Activated T-cell treated with anti-CD3 and anti-CD28 coated beads, Interleukin-2, amount 50 U/mL, for 4 hours (primary cell): ENCODE measurements at regions not wholly inside any gene's neighbourhood (a gene's known extent, or its start where the extent isn't known, plus 50 kb on each side); places are given as distances from the start of the nearest gene placed in this dataset.
"Not testable (repeated sequence)": the region's sequence is repeated elsewhere in the genome, so short reads cannot be mapped to it uniquely, and the experiment has no call there.

Source experiments
- ATAC-seq, 2 donors: fragments of 200-7000 bp; cut with Tn5 transposase; one replicate each; pipeline ENCODE4 v1.10.0; 2021
- DNase-seq: peaks from one replicate; pipeline ENCODE4 v3.0.0-alpha.2; 2020
- H3K27me3 Mint-ChIP-seq: one replicate; pipeline ENCODE4 v1.8.0; 2021; ENCODE audit warnings: low read depth, mixed read lengths
- H3K36me3 Mint-ChIP-seq: one replicate; pipeline ENCODE4 v1.8.0; 2022; ENCODE audit warnings: mixed read lengths; ENCODE audit not compliant: insufficient read depth
- H3K4me1 Mint-ChIP-seq: one replicate; pipeline ENCODE4 v1.8.0; 2021; ENCODE audit warnings: low read depth, mixed read lengths
- H3K4me3 Mint-ChIP-seq: one replicate; pipeline ENCODE4 v1.8.0; 2021; ENCODE audit warnings: mild to moderate bottlenecking, moderate library complexity, mixed read lengths
- H3K9me3 Mint-ChIP-seq: one replicate; pipeline ENCODE4 v1.8.0; 2021; ENCODE audit warnings: mixed read lengths

- ATAC-seq (no peak), DNase-seq (no peak)
- Mint-ChIP-seq H3K4me1 (no peaks in the 10 kb centered on the region), H3K36me3 (no peaks in the 10 kb centered on the region), H3K9me3 (peaks cover 17% of the 10 kb centered on the region), H3K27me3 (no peaks in the 10 kb centered on the region), H3K4me3 (no peak overlapping the region)
Observed at GRCh38 chr6:81130969-81131368, 621.5 kb downstream of the TENT5A start.

DNA sequence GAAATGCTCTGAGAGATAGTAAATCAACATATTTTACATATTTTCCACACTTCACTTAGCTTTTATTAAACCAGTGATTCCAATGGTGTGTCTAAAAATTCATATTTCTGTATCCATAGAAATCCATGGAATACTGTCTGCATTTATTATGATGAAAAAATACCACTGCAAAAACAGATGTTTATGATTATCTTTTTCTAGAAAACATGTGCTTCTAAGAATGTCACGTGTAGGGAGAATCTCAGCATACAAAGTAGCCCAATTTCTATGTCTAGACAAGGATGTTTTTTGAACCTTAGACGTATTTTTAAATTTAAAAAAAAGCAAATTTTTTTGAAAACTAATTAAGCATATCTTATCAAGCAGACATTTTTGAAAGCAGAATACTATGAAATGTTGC, 622.4 kb downstream of the TENT5A start:
- H3K36me3 Mint-ChIP-seq, result no peaks in the 10 kb centered on the region
- H3K27me3 Mint-ChIP-seq, result no peaks in the 10 kb centered on the region
- H3K4me3 Mint-ChIP-seq, result no peak overlapping the region
- no peak for ATAC-seq
- H3K9me3 Mint-ChIP-seq, result peaks cover 13% of the 10 kb centered on the region
- no peaks in the 10 kb centered on the region for H3K4me1 Mint-ChIP-seq
- no peak for DNase-seq

DNA sequence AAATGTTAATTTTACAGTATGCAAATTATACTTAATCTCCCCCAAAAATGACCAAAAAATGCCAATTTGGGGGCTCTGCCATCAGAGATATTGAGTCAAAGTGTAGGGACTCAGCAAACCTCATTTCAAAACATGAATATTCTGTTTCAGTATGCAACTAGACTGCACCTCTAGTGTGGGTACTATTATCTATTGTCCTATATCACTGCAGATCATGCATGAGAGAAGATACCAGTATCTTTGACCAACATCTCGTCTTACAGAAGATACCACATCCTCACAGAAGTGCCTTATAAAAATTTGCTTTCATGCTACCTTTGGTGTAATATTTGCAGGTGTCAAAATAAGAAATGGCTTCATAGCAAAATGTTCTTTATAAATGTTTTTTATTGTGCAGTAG, 623.8 kb downstream of the TENT5A start:
- no peak overlapping the region for H3K4me3 Mint-ChIP-seq
- H3K27me3 Mint-ChIP-seq, result no peaks in the 10 kb centered on the region
- DNase-seq (no peak), ATAC-seq (no peak)
- peaks cover 13% of the 10 kb centered on the region for H3K9me3 Mint-ChIP-seq
- no peaks in the 10 kb centered on the region for H3K36me3 Mint-ChIP-seq
- no peaks in the 10 kb centered on the region for H3K4me1 Mint-ChIP-seq

- Mint-ChIP-seq H3K9me3 (peaks cover 11% of the 10 kb centered on the region), H3K27me3 (no peaks in the 10 kb centered on the region), H3K4me1 (no peaks in the 10 kb centered on the region), H3K4me3 (no peak overlapping the region), H3K36me3 (no peaks in the 10 kb centered on the region)
- no peak for ATAC-seq
- DNase-seq, result no peak
Observed at GRCh38 chr6:81126150-81126549, 626.3 kb downstream of the TENT5A start.

DNA sequence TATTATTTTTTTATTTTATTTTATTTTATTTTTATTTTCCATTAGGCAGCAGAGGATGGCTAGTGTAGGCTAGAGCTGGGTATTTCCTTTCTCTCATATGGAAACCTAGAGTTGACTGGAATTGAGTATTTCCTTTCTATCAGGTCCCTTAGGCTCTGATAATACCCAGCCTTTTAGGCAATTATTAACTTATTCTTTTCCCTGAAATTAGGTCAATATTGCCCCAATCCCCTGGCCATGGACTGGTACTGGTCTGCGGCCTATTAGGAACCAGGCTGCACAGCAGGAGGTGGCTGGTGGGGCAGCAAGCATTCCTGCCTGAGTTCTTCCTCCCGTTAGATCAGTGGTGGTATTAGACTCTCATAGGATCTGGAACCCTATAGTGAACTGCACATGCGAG, 632.2 kb downstream of the TENT5A start:
- no peak overlapping the region for H3K4me3 Mint-ChIP-seq
- ATAC-seq (no peak), DNase-seq (no peak)
- no peaks in the 10 kb centered on the region for H3K4me1 Mint-ChIP-seq
- H3K9me3 Mint-ChIP-seq, result peaks cover 9% of the 10 kb centered on the region
- no peaks in the 10 kb centered on the region for H3K36me3 Mint-ChIP-seq
- no peaks in the 10 kb centered on the region for H3K27me3 Mint-ChIP-seq

GRCh38 chr6:81105998-81106397, 646.5 kb downstream of the TENT5A start:
- H3K36me3 Mint-ChIP-seq, result no peaks in the 10 kb centered on the region
- no peaks in the 10 kb centered on the region for H3K27me3 Mint-ChIP-seq
- H3K4me1 Mint-ChIP-seq, result no peaks in the 10 kb centered on the region
- H3K4me3 Mint-ChIP-seq, result no peak overlapping the region
- peaks cover 17% of the 10 kb centered on the region for H3K9me3 Mint-ChIP-seq
- ATAC-seq (no peak), DNase-seq (no peak)

DNA sequence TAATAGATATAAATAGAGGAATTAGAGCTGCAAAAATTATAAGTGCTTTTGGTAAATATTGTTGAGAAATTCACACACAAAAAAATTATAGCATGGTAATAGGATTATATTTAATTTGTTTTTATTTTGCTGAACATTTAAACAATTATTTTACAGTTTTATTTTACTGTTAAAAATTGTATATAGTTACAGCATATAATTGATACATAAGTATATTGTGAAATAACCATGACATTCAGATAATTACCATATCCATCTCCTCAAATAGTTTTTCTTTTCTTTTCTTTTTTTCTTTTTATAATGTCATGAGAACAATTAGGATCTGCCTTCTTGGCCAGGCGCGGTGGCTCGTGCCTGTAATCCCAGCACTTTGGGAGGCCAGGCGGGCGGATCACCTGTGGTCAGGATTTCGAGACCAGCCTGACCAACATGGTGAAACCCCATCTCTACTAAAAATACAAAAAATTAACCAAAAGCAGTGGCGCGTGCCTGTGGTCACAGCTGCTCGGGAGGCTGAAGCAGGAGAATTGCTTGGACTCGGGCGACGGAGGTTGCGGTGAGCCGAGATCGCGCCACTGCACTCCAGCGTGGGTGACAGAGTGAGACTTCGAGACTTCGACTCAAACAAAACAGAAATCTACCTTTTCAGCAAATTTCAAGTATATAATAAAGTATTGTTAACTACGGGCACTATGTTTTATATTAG, 654.2 kb downstream of the TENT5A start:
- H3K4me1 Mint-ChIP-seq, result no peaks in the 10 kb centered on the region
- peaks cover 13% of the 10 kb centered on the region for H3K9me3 Mint-ChIP-seq
- no peak overlapping the region for H3K4me3 Mint-ChIP-seq
- DNase-seq, result no peak
- ATAC-seq, result no peak
- H3K36me3 Mint-ChIP-seq, result no peaks in the 10 kb centered on the region
- H3K27me3 Mint-ChIP-seq, result no peaks in the 10 kb centered on the region

GRCh38 chr6:81096464-81096863, 656.0 kb downstream of the TENT5A start:
- H3K4me1 Mint-ChIP-seq, H3K27me3 Mint-ChIP-seq, ATAC-seq, H3K9me3 Mint-ChIP-seq, DNase-seq, H3K36me3 Mint-ChIP-seq, H3K4me3 Mint-ChIP-seq: not testable (repeated sequence)

DNA sequence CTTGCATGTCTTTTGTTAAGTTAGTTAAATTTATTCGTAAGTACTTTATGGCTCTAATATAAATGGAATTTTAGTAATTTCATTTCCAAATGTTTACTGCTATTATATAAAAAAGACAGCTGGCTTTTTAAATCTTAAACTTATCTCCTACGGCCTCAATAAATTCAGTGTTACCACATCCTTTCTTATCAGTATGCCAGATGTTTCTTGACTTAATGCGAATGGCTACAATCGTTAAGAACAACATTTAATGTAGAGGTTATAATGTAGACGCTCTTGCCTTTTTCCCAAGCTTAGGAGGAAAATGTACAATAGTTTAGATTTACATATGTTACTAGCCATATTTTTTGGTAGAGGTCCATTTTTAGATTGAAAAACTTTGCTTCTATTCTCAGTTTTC, 659.4 kb downstream of the TENT5A start:
- Mint-ChIP-seq H3K36me3 (no peaks in the 10 kb centered on the region), H3K4me1 (no peaks in the 10 kb centered on the region), H3K27me3 (no peaks in the 10 kb centered on the region), H3K9me3 (peaks cover 4% of the 10 kb centered on the region), H3K4me3 (no peak overlapping the region)
- DNase-seq (no peak), ATAC-seq (no peak)

DNA sequence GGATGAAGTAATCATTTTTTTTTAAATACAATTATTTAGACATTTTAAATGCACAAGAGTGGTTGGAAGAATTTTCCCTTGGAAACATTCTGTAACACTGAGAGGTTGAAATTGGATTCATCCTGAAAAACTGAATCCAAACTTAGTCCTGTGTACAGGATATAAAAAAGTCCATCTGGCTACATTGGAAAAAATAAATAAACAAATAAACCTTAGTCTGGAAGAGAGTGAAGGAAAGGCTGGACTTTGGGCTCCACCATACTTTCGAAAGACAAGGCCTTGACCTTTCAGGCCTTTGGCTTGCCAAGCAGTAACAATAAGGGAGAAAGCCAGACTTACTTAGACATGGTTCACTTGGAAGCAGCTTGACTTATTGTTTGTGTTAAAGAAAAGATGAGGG, 664.3 kb downstream of the TENT5A start:
- DNase-seq (no peak), ATAC-seq (no peak)
- Mint-ChIP-seq H3K27me3 (no peaks in the 10 kb centered on the region), H3K4me3 (no peak overlapping the region), H3K36me3 (no peaks in the 10 kb centered on the region), H3K9me3 (peaks cover 1% of the 10 kb centered on the region), H3K4me1 (no peaks in the 10 kb centered on the region)

GRCh38 chr6:81086991-81087390, 665.5 kb downstream of the TENT5A start:
- H3K4me1 Mint-ChIP-seq, result no peaks in the 10 kb centered on the region
- no peak overlapping the region for H3K4me3 Mint-ChIP-seq
- H3K27me3 Mint-ChIP-seq, result no peaks in the 10 kb centered on the region
- H3K9me3 Mint-ChIP-seq, result no peaks in the 10 kb centered on the region
- H3K36me3 Mint-ChIP-seq, result no peaks in the 10 kb centered on the region
- ATAC-seq, result no peak
- DNase-seq, result no peak

GRCh38 chr6:81085431-81085790, 667.1 kb downstream of the TENT5A start:
- Mint-ChIP-seq H3K36me3 (no peaks in the 10 kb centered on the region), H3K27me3 (no peaks in the 10 kb centered on the region), H3K9me3 (peaks cover 3% of the 10 kb centered on the region), H3K4me3 (no peak overlapping the region), H3K4me1 (no peaks in the 10 kb centered on the region)
- DNase-seq (no peak), ATAC-seq (no peak)

- H3K36me3 Mint-ChIP-seq, result no peaks in the 10 kb centered on the region
- H3K27me3 Mint-ChIP-seq, result no peaks in the 10 kb centered on the region
- ATAC-seq (no peak), DNase-seq (no peak)
- H3K4me1 Mint-ChIP-seq, result no peaks in the 10 kb centered on the region
- peaks cover 3% of the 10 kb centered on the region for H3K9me3 Mint-ChIP-seq
- no peak overlapping the region for H3K4me3 Mint-ChIP-seq
Observed at GRCh38 chr6:81084776-81085430, 667.6 kb downstream of the TENT5A start.

DNA sequence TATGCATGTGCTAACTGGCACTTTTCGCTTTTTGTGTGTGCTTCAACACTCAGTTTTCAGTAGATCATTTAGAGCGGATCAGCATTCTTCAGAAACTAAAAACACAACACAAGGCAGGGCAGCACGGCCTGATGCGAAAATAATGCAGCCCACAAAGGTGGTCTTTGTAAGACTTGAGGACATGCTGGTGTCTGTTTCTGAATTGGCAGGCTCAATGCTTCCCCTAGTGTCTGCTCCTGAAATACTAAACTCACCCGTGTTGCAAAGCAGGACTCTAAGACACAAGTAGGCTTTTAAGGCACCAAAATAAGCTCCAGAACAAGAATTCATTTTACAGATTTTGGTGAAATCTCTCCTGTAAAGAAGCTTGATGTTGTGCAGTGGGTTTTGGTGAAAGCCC, 676.5 kb downstream of the TENT5A start:
- Mint-ChIP-seq H3K4me1 (no peaks in the 10 kb centered on the region), H3K4me3 (no peak overlapping the region), H3K9me3 (peaks cover 12% of the 10 kb centered on the region), H3K36me3 (no peaks in the 10 kb centered on the region), H3K27me3 (no peaks in the 10 kb centered on the region)
- ATAC-seq, result no peak
- DNase-seq, result no peak

- Mint-ChIP-seq H3K27me3 (no peaks in the 10 kb centered on the region), H3K4me3 (no peak overlapping the region), H3K4me1 (no peaks in the 10 kb centered on the region), H3K9me3 (peaks cover 4% of the 10 kb centered on the region), H3K36me3 (no peaks in the 10 kb centered on the region)
- ATAC-seq (no peak), DNase-seq (no peak)
Observed at GRCh38 chr6:81073318-81073717, 679.2 kb downstream of the TENT5A start.
